Activated T-cell treated with anti-CD3 and anti-CD28 coated beads, Interleukin-2, amount 50 U/mL, for 24 hours (primary cell): ENCODE measurements at regions not wholly inside any gene's neighbourhood (a gene's known extent, or its start where the extent isn't known, plus 50 kb on each side); places are given as distances from the start of the nearest gene placed in this dataset.
"Not testable (repeated sequence)": the region's sequence is repeated elsewhere in the genome, so short reads cannot be mapped to it uniquely, and the experiment has no call there.

ENCODE experiments used
- DNase-seq: peaks from one replicate; pipeline ENCODE4 v3.0.0-alpha.2; 2020
- H3K27ac Mint-ChIP-seq: 2 replicates; pipeline ENCODE4 v1.8.0; 2020; ENCODE audit warnings: mild to moderate bottlenecking, mixed read lengths
- H3K27me3 Mint-ChIP-seq: 2 replicates; pipeline ENCODE4 v1.8.0; 2020; ENCODE audit warnings: mixed read lengths
- H3K36me3 Mint-ChIP-seq: 2 replicates; pipeline ENCODE4 v1.8.0; 2020; ENCODE audit warnings: low read depth, mixed read lengths
- H3K4me1 Mint-ChIP-seq: 2 replicates; pipeline ENCODE4 v1.8.0; 2020; ENCODE audit warnings: low read depth, mixed read lengths
- H3K4me3 Mint-ChIP-seq: 2 replicates; pipeline ENCODE4 v1.8.0; 2020; ENCODE audit warnings: mild to moderate bottlenecking, moderate library complexity, mixed read lengths
- H3K9me3 Mint-ChIP-seq: 2 replicates; pipeline ENCODE4 v1.8.0; 2020; ENCODE audit warnings: mixed read lengths

GRCh38 chr12:131408036-131408365 lies 302.9 kb upstream of the SFSWAP start:
- Mint-ChIP-seq H3K27ac (no peak overlapping the region), H3K27me3 (peaks cover 9% of the 10 kb centered on the region), H3K36me3 (no peaks in the 10 kb centered on the region), H3K4me3 (no peak overlapping the region), H3K4me1 (no peaks in the 10 kb centered on the region), H3K9me3 (no peaks in the 10 kb centered on the region)
- DNase-seq, result no peak

GRCh38 chr12:131408484-131408883 lies 302.4 kb upstream of the SFSWAP start:
- Mint-ChIP-seq H3K36me3 (no peaks in the 10 kb centered on the region), H3K27me3 (peaks cover 9% of the 10 kb centered on the region), H3K4me3 (no peak overlapping the region), H3K9me3 (no peaks in the 10 kb centered on the region), H3K4me1 (no peaks in the 10 kb centered on the region), H3K27ac (no peak overlapping the region)
- DNase-seq, result no peak

GRCh38 chr12:131409211-131409610 lies 301.7 kb upstream of the SFSWAP start:
- Mint-ChIP-seq H3K36me3 (no peaks in the 10 kb centered on the region), H3K27ac (no peak overlapping the region), H3K4me1 (no peaks in the 10 kb centered on the region), H3K9me3 (no peaks in the 10 kb centered on the region), H3K27me3 (peaks cover 9% of the 10 kb centered on the region), H3K4me3 (no peak overlapping the region)
- no peak for DNase-seq

- not testable (repeated sequence) for H3K36me3 Mint-ChIP-seq, H3K4me3 Mint-ChIP-seq, H3K4me1 Mint-ChIP-seq, H3K27ac Mint-ChIP-seq, DNase-seq, H3K27me3 Mint-ChIP-seq, H3K9me3 Mint-ChIP-seq
These were observed 299.1 kb upstream of the SFSWAP start for GRCh38 chr12:131411827-131412226.

- no peak for DNase-seq
- no peak overlapping the region for H3K4me3 Mint-ChIP-seq
- H3K4me1 Mint-ChIP-seq, result no peaks in the 10 kb centered on the region
- no peaks in the 10 kb centered on the region for H3K36me3 Mint-ChIP-seq
- H3K9me3 Mint-ChIP-seq, result no peaks in the 10 kb centered on the region
- H3K27ac Mint-ChIP-seq, result no peak overlapping the region
- H3K27me3 Mint-ChIP-seq, result no peaks in the 10 kb centered on the region
These were observed 297.9 kb upstream of the SFSWAP start for GRCh38 chr12:131413006-131413405.

GRCh38 chr12:131413471-131413870 lies 297.4 kb upstream of the SFSWAP start:
- Mint-ChIP-seq H3K4me3 (no peak overlapping the region), H3K27me3 (no peaks in the 10 kb centered on the region), H3K36me3 (no peaks in the 10 kb centered on the region), H3K4me1 (no peaks in the 10 kb centered on the region), H3K9me3 (no peaks in the 10 kb centered on the region), H3K27ac (no peak overlapping the region)
- no peak for DNase-seq

- not testable (repeated sequence) for H3K27me3 Mint-ChIP-seq, H3K4me3 Mint-ChIP-seq, DNase-seq, H3K27ac Mint-ChIP-seq, H3K36me3 Mint-ChIP-seq, H3K4me1 Mint-ChIP-seq, H3K9me3 Mint-ChIP-seq
These were observed 296.6 kb upstream of the SFSWAP start for GRCh38 chr12:131414155-131414922.

- H3K4me3 Mint-ChIP-seq, result no peak overlapping the region
- DNase-seq, result no peak
- no peaks in the 10 kb centered on the region for H3K36me3 Mint-ChIP-seq
- H3K9me3 Mint-ChIP-seq, result no peaks in the 10 kb centered on the region
- no peak overlapping the region for H3K27ac Mint-ChIP-seq
- peaks cover 5% of the 10 kb centered on the region for H3K27me3 Mint-ChIP-seq
- no peaks in the 10 kb centered on the region for H3K4me1 Mint-ChIP-seq
These were observed 295.1 kb upstream of the SFSWAP start for GRCh38 chr12:131415781-131416180.

GRCh38 chr12:131418121-131418520 lies 292.8 kb upstream of the SFSWAP start:
- peaks cover 9% of the 10 kb centered on the region for H3K27me3 Mint-ChIP-seq
- no peak overlapping the region for H3K4me3 Mint-ChIP-seq
- H3K9me3 Mint-ChIP-seq, result no peaks in the 10 kb centered on the region
- no peaks in the 10 kb centered on the region for H3K36me3 Mint-ChIP-seq
- no peaks in the 10 kb centered on the region for H3K4me1 Mint-ChIP-seq
- DNase-seq, result no peak
- no peak overlapping the region for H3K27ac Mint-ChIP-seq

- Mint-ChIP-seq H3K9me3 (peaks cover under 1% of the 10 kb centered on the region), H3K36me3 (no peaks in the 10 kb centered on the region), H3K4me3 (no peak overlapping the region), H3K27me3 (peaks cover 9% of the 10 kb centered on the region), H3K27ac (no peak overlapping the region), H3K4me1 (no peaks in the 10 kb centered on the region)
- DNase-seq, result no peak
These were observed 292.0 kb upstream of the SFSWAP start for GRCh38 chr12:131418884-131419283.

- Mint-ChIP-seq H3K9me3 (peaks cover 16% of the 10 kb centered on the region), H3K4me3 (no peak overlapping the region), H3K27ac (no peak overlapping the region), H3K4me1 (no peaks in the 10 kb centered on the region), H3K27me3 (peaks cover 9% of the 10 kb centered on the region), H3K36me3 (no peaks in the 10 kb centered on the region)
- DNase-seq, result no peak
These were observed 289.9 kb upstream of the SFSWAP start for GRCh38 chr12:131420867-131421447.

- no peaks in the 10 kb centered on the region for H3K36me3 Mint-ChIP-seq
- DNase-seq, result no peak
- H3K27ac Mint-ChIP-seq, result no peak overlapping the region
- H3K4me1 Mint-ChIP-seq, result no peaks in the 10 kb centered on the region
- peaks cover 9% of the 10 kb centered on the region for H3K27me3 Mint-ChIP-seq
- no peak overlapping the region for H3K4me3 Mint-ChIP-seq
- peaks cover 16% of the 10 kb centered on the region for H3K9me3 Mint-ChIP-seq
These were observed 289.2 kb upstream of the SFSWAP start for GRCh38 chr12:131421509-131422186.

GRCh38 chr12:131422187-131422520 lies 288.7 kb upstream of the SFSWAP start:
- H3K9me3 Mint-ChIP-seq, result peaks cover 16% of the 10 kb centered on the region
- H3K4me1 Mint-ChIP-seq, result no peaks in the 10 kb centered on the region
- H3K4me3 Mint-ChIP-seq, result no peak overlapping the region
- peaks cover 9% of the 10 kb centered on the region for H3K27me3 Mint-ChIP-seq
- no peak for DNase-seq
- no peak overlapping the region for H3K27ac Mint-ChIP-seq
- no peaks in the 10 kb centered on the region for H3K36me3 Mint-ChIP-seq

- Mint-ChIP-seq H3K9me3 (peaks cover 16% of the 10 kb centered on the region), H3K27me3 (peaks cover 9% of the 10 kb centered on the region), H3K4me3 (no peak overlapping the region), H3K27ac (no peak overlapping the region), H3K36me3 (no peaks in the 10 kb centered on the region), H3K4me1 (no peaks in the 10 kb centered on the region)
- no peak for DNase-seq
These were observed 288.1 kb upstream of the SFSWAP start for GRCh38 chr12:131422744-131423143.

- Mint-ChIP-seq H3K27me3 (peaks cover 9% of the 10 kb centered on the region), H3K4me1 (no peaks in the 10 kb centered on the region), H3K27ac (no peak overlapping the region), H3K36me3 (no peaks in the 10 kb centered on the region), H3K4me3 (no peak overlapping the region), H3K9me3 (peaks cover 16% of the 10 kb centered on the region)
- DNase-seq, result no peak
These were observed 286.6 kb upstream of the SFSWAP start for GRCh38 chr12:131424270-131424669.
